ENCODE measurements at regions not wholly inside any gene's neighbourhood (a gene's known extent, or its start where the extent isn't known, plus 50 kb on each side); places are given as distances from the start of the nearest gene placed in this dataset.

GRCh38 chr16:26889740-26890139 is 177.0 kb upstream of the C16orf82 start:
- no peaks in the 10 kb centered on the region for H3K27me3 Mint-ChIP-seq (ENCODE audit: unreplicated experiment)
- intact Hi-C loops (cut with micrococcal nuclease; ENCODE audit: unreplicated experiment), result no loop called here
- no peaks in the 10 kb centered on the region for H3K36me3 Mint-ChIP-seq (ENCODE audit: insufficient read depth, unreplicated experiment)
- DNase-seq, result no peak
- TF ChIP-seq, protein P1, sequence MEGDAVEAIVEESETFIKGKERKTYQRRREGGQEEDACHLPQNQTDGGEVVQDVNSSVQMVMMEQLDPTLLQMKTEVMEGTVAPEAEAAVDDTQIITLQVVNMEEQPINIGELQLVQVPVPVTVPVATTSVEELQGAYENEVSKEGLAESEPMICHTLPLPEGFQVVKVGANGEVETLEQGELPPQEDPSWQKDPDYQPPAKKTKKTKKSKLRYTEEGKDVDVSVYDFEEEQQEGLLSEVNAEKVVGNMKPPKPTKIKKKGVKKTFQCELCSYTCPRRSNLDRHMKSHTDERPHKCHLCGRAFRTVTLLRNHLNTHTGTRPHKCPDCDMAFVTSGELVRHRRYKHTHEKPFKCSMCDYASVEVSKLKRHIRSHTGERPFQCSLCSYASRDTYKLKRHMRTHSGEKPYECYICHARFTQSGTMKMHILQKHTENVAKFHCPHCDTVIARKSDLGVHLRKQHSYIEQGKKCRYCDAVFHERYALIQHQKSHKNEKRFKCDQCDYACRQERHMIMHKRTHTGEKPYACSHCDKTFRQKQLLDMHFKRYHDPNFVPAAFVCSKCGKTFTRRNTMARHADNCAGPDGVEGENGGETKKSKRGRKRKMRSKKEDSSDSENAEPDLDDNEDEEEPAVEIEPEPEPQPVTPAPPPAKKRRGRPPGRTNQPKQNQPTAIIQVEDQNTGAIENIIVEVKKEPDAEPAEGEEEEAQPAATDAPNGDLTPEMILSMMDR (IDR thresholded peaks at IDR 0.05; ENCODE audit: unreplicated experiment), result no peak
- H3K9me3 Mint-ChIP-seq (ENCODE audit: low read depth, unreplicated experiment), result peaks cover 4% of the 10 kb centered on the region
- no peaks in the 10 kb centered on the region for H3K4me1 Mint-ChIP-seq (ENCODE audit: low read depth, unreplicated experiment)
- H3K4me3 Mint-ChIP-seq (ENCODE audit: low read depth, unreplicated experiment), result no peak overlapping the region
- no peak overlapping the region for H3K27ac Mint-ChIP-seq (ENCODE audit: unreplicated experiment)
- BruUV-seq (replicated peaks), result no TSS peak
- CTCF ChIA-PET, result no interaction called here

GRCh38 chr16:26898200-26898599 is 168.5 kb upstream of the C16orf82 start:
- no peaks in the 10 kb centered on the region for H3K4me1 Mint-ChIP-seq (ENCODE audit: low read depth, unreplicated experiment)
- no peak overlapping the region for H3K27ac Mint-ChIP-seq (ENCODE audit: unreplicated experiment)
- no peaks in the 10 kb centered on the region for H3K36me3 Mint-ChIP-seq (ENCODE audit: insufficient read depth, unreplicated experiment)
- TF ChIP-seq, protein P1 (IDR thresholded peaks at IDR 0.05; ENCODE audit: unreplicated experiment), result no peak
- no peak for DNase-seq
- CTCF ChIA-PET, result interaction anchor here (0.6 kb wide), 1 partner anchor 290 kb away, joined by 3 read pairs; no protein-coding TSS in a partner anchor
- intact Hi-C loops (cut with micrococcal nuclease; ENCODE audit: unreplicated experiment), result no loop called here
- H3K4me3 Mint-ChIP-seq (ENCODE audit: low read depth, unreplicated experiment), result no peak overlapping the region
- no peaks in the 10 kb centered on the region for H3K27me3 Mint-ChIP-seq (ENCODE audit: unreplicated experiment)
- H3K9me3 Mint-ChIP-seq (ENCODE audit: low read depth, unreplicated experiment), result peaks cover 6% of the 10 kb centered on the region
- no TSS peak for BruUV-seq (replicated peaks)

GRCh38 chr16:26901196-26901861 is 165.4 kb upstream of the C16orf82 start:
- no peaks in the 10 kb centered on the region for H3K4me1 Mint-ChIP-seq (ENCODE audit: low read depth, unreplicated experiment)
- peaks cover 6% of the 10 kb centered on the region for H3K9me3 Mint-ChIP-seq (ENCODE audit: low read depth, unreplicated experiment)
- no peaks in the 10 kb centered on the region for H3K36me3 Mint-ChIP-seq (ENCODE audit: insufficient read depth, unreplicated experiment)
- intact Hi-C loops (cut with micrococcal nuclease; ENCODE audit: unreplicated experiment), result no loop called here
- H3K4me3 Mint-ChIP-seq (ENCODE audit: low read depth, unreplicated experiment), result no peak overlapping the region
- CTCF ChIA-PET, result no interaction called here
- H3K27ac Mint-ChIP-seq (ENCODE audit: unreplicated experiment), result no peak overlapping the region
- no peak for DNase-seq
- TF ChIP-seq, protein P1 (IDR thresholded peaks at IDR 0.05; ENCODE audit: unreplicated experiment), result no peak
- BruUV-seq (replicated peaks), result no TSS peak
- H3K27me3 Mint-ChIP-seq (ENCODE audit: unreplicated experiment), result no peaks in the 10 kb centered on the region

GRCh38 chr16:26901983-26902382 is 164.7 kb upstream of the C16orf82 start:
- TF ChIP-seq, protein P1 (IDR thresholded peaks at IDR 0.05; ENCODE audit: unreplicated experiment), result no peak
- Mint-ChIP-seq H3K27me3 (ENCODE audit: unreplicated experiment) (no peaks in the 10 kb centered on the region), H3K27ac (ENCODE audit: unreplicated experiment) (no peak overlapping the region), H3K4me3 (ENCODE audit: low read depth, unreplicated experiment) (no peak overlapping the region), H3K4me1 (ENCODE audit: low read depth, unreplicated experiment) (no peaks in the 10 kb centered on the region), H3K36me3 (ENCODE audit: insufficient read depth, unreplicated experiment) (no peaks in the 10 kb centered on the region), H3K9me3 (ENCODE audit: low read depth, unreplicated experiment) (peaks cover 6% of the 10 kb centered on the region)
- CTCF ChIA-PET, result no interaction called here
- no TSS peak for BruUV-seq (replicated peaks)
- intact Hi-C loops (cut with micrococcal nuclease; ENCODE audit: unreplicated experiment), result no loop called here
- DNase-seq, result no peak

All from Calu3 (cell line).